ENCODE measurements at regions not wholly inside any gene's neighbourhood (a gene's known extent, or its start where the extent isn't known, plus 50 kb on each side); places are given as distances from the start of the nearest gene placed in this dataset.
"Not testable (repeated sequence)": the region's sequence is repeated elsewhere in the genome, so short reads cannot be mapped to it uniquely, and the experiment has no call there.

- DNase-seq (ENCODE audit: low spot score); ATAC-seq; intact Hi-C loops (cut with DNase I): not testable (repeated sequence)
Observed at GRCh38 chr3:164784407-164784806, 293.9 kb downstream of the SI start.

- ATAC-seq (no peak), DNase-seq (ENCODE audit: low spot score) (no peak)
- intact Hi-C loops (cut with DNase I): no loop called here
Observed at GRCh38 chr3:164781755-164782154, 296.5 kb downstream of the SI start.

- ATAC-seq: no peak
- no peak for DNase-seq (ENCODE audit: low spot score)
- intact Hi-C loops (cut with DNase I): no loop called here
Observed at GRCh38 chr3:164779816-164780215, 298.5 kb downstream of the SI start.

- no peak for DNase-seq (ENCODE audit: low spot score)
- intact Hi-C loops (cut with DNase I): no loop called here
- ATAC-seq: no peak
Observed at GRCh38 chr3:164752812-164753211, 325.5 kb downstream of the SI start.

GRCh38 chr3:164748626-164749025 lies 329.7 kb downstream of the SI start:
- no peak for DNase-seq (ENCODE audit: low spot score)
- ATAC-seq: no peak
- intact Hi-C loops (cut with DNase I): no loop called here

GRCh38 chr3:164741869-164742268 lies 336.4 kb downstream of the SI start:
- no peak for ATAC-seq
- no peak for DNase-seq (ENCODE audit: low spot score)
- intact Hi-C loops (cut with DNase I): no loop called here

GRCh38 chr3:164737174-164737573 lies 341.1 kb downstream of the SI start:
- ATAC-seq (no peak), DNase-seq (ENCODE audit: low spot score) (no peak)
- intact Hi-C loops (cut with DNase I): no loop called here

- intact Hi-C loops (cut with DNase I): no loop called here
- ATAC-seq (no peak), DNase-seq (ENCODE audit: low spot score) (no peak)
Observed at GRCh38 chr3:164732166-164732565, 346.1 kb downstream of the SI start.

- ATAC-seq: no peak
Observed at GRCh38 chr3:164730815-164731360, 347.4 kb downstream of the SI start.

GRCh38 chr3:164723396-164723795 lies 354.9 kb downstream of the SI start:
- intact Hi-C loops (cut with DNase I): no loop called here
- ATAC-seq (no peak), DNase-seq (ENCODE audit: low spot score) (no peak)

More at GRCh38 chr3:164730815-164731360, 347.4 kb downstream of the SI start:
- intact Hi-C loops (cut with DNase I): no loop called here
- no peak for DNase-seq (ENCODE audit: low spot score)

- intact Hi-C loops (cut with DNase I); DNase-seq (ENCODE audit: low spot score); ATAC-seq: not testable (repeated sequence)
Observed at GRCh38 chr3:164702808-164703207, 375.5 kb downstream of the SI start.

- no peak for DNase-seq (ENCODE audit: low spot score)
- intact Hi-C loops (cut with DNase I): loop anchor here (5.0 kb wide), 1 partner anchor 1059 kb away; no protein-coding TSS in a partner anchor
- ATAC-seq: no peak
Observed at GRCh38 chr3:164687902-164688301, 390.4 kb downstream of the SI start.

- intact Hi-C loops (cut with DNase I): loop anchor here (5.0 kb wide), 1 partner anchor 1060 kb away; no protein-coding TSS in a partner anchor
- DNase-seq (ENCODE audit: low spot score) (no peak), ATAC-seq (peak; percentile 45)
Observed at GRCh38 chr3:164687211-164687610, 391.1 kb downstream of the SI start.

GRCh38 chr3:164683489-164683888 lies 394.8 kb downstream of the SI start:
- DNase-seq (ENCODE audit: low spot score): no peak
- ATAC-seq: no peak
- intact Hi-C loops (cut with DNase I): no loop called here

- intact Hi-C loops (cut with DNase I): no loop called here
- ATAC-seq (no peak), DNase-seq (ENCODE audit: low spot score) (no peak)
Observed at GRCh38 chr3:164679245-164679644, 399.1 kb downstream of the SI start.

GRCh38 chr3:164677317-164677716 lies 401.0 kb downstream of the SI start:
- DNase-seq (ENCODE audit: low spot score) (no peak), ATAC-seq (no peak)
- intact Hi-C loops (cut with DNase I): no loop called here

- no peak for ATAC-seq
- DNase-seq (ENCODE audit: low spot score): no peak
- intact Hi-C loops (cut with DNase I): no loop called here
Observed at GRCh38 chr3:164673738-164674137, 404.6 kb downstream of the SI start.

GRCh38 chr3:164658125-164658524 lies 420.2 kb downstream of the SI start:
- no peak for DNase-seq (ENCODE audit: low spot score)
- intact Hi-C loops (cut with DNase I): no loop called here
- no peak for ATAC-seq

GRCh38 chr3:164657631-164658030 lies 420.7 kb downstream of the SI start:
- DNase-seq (ENCODE audit: low spot score) (no peak), ATAC-seq (no peak)
- intact Hi-C loops (cut with DNase I): no loop called here

GRCh38 chr3:164655462-164655861 lies 422.8 kb downstream of the SI start:
- ATAC-seq: no peak
- intact Hi-C loops (cut with DNase I): no loop called here
- DNase-seq (ENCODE audit: low spot score): no peak

- DNase-seq (ENCODE audit: low spot score) (no peak), ATAC-seq (no peak)
- intact Hi-C loops (cut with DNase I): no loop called here
Observed at GRCh38 chr3:164641071-164641470, 437.2 kb downstream of the SI start.

All from sciatic nerve (tissue), 2 donors.